SK-N-MC (cell line): ENCODE measurements at regions not wholly inside any gene's neighbourhood (a gene's known extent, or its start where the extent isn't known, plus 50 kb on each side); places are given as distances from the start of the nearest gene placed in this dataset.

Experiments used
- EZH2 ChIP-seq: fragments of 200-600 bp; sonication (generic); IDR thresholded peaks from one replicate; pipeline ENCODE4 v1.6.1; 2017; ENCODE audit warnings: antibody characterized with exemption
- POLR2AphosphoS5 ChIP-seq: IDR thresholded peaks from 2 replicates; pipeline ENCODE4 v1.6.1; 2012; ENCODE audit warnings: mild to moderate bottlenecking, low read depth, low read length, borderline replicate concordance

DNA sequence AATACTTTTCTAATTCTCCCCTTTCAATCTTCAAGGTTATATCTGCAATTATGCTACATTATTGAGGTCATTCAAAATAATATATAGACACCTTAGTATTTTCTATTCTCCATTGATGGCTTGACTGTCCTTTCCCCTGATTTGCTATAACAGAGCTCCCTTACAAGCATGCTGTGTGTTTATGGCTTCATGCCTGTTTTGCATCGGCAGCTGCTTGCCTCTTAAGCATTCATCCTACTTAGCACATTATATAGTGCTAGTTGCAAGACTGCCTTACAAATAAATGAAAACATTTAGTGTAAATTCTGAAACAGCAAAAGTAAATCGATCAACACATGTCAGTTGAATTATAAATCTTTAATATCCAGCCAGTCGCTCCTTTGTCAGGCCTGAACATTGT is 476.2 kb upstream of the POU3F2 start:
- TF ChIP-seq POLR2AphosphoS5 (no peak), EZH2 (no peak)
